ENCODE measurements at regions not wholly inside any gene's neighbourhood (a gene's known extent, or its start where the extent isn't known, plus 50 kb on each side); places are given as distances from the start of the nearest gene placed in this dataset.

GRCh38 chr1:100611086-100611485 is 73.1 kb downstream of the GPR88 start:
- TF ChIP-seq, protein P1, sequence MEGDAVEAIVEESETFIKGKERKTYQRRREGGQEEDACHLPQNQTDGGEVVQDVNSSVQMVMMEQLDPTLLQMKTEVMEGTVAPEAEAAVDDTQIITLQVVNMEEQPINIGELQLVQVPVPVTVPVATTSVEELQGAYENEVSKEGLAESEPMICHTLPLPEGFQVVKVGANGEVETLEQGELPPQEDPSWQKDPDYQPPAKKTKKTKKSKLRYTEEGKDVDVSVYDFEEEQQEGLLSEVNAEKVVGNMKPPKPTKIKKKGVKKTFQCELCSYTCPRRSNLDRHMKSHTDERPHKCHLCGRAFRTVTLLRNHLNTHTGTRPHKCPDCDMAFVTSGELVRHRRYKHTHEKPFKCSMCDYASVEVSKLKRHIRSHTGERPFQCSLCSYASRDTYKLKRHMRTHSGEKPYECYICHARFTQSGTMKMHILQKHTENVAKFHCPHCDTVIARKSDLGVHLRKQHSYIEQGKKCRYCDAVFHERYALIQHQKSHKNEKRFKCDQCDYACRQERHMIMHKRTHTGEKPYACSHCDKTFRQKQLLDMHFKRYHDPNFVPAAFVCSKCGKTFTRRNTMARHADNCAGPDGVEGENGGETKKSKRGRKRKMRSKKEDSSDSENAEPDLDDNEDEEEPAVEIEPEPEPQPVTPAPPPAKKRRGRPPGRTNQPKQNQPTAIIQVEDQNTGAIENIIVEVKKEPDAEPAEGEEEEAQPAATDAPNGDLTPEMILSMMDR (IDR thresholded peaks at IDR 0.05): no peak
- no peak for TF ChIP-seq POLR2A (IDR thresholded peaks at IDR 0.05)

All from heart left ventricle (tissue), 13 donors.